DMS 273 (cell line): ENCODE measurements at regions not wholly inside any gene's neighbourhood (a gene's known extent, or its start where the extent isn't known, plus 50 kb on each side); places are given as distances from the start of the nearest gene placed in this dataset.
"Not testable (repeated sequence)": the region's sequence is repeated elsewhere in the genome, so short reads cannot be mapped to it uniquely, and the experiment has no call there.

ENCODE experiments used
- DNase-seq: peaks from one replicate; lab custom pipeline; 2025; ENCODE audit not compliant: unreplicated experiment; lab: John Stamatoyannopoulos, UW

GRCh38 chr1:58968360-58968952 is 184.6 kb upstream of the JUN start:
- peak; percentile 76 for DNase-seq

- not testable (repeated sequence) for DNase-seq
Observed at GRCh38 chr1:58969176-58969575, 185.3 kb upstream of the JUN start.

- no peak for DNase-seq
Observed at GRCh38 chr1:58971629-58972140, 187.8 kb upstream of the JUN start.

- DNase-seq = peak; percentile 10
Observed at GRCh38 chr1:58975888-58976287, 192.0 kb upstream of the JUN start.

- DNase-seq = no peak
Observed at GRCh38 chr1:58976294-58976693, 192.4 kb upstream of the JUN start.

GRCh38 chr1:58977598-58977997 is 193.8 kb upstream of the JUN start:
- no peak for DNase-seq

- DNase-seq = no peak
Observed at GRCh38 chr1:58978096-58978495, 194.2 kb upstream of the JUN start.

- DNase-seq = no peak
Observed at GRCh38 chr1:58979086-58979485, 195.2 kb upstream of the JUN start.

GRCh38 chr1:58979677-58980076 is 195.8 kb upstream of the JUN start:
- DNase-seq = no peak

GRCh38 chr1:58981392-58981791 is 197.5 kb upstream of the JUN start:
- DNase-seq = no peak

- DNase-seq = peak; percentile 31
Observed at GRCh38 chr1:58982259-58982998, 198.6 kb upstream of the JUN start.

GRCh38 chr1:58983162-58983561 is 199.3 kb upstream of the JUN start:
- peak; percentile 12 for DNase-seq

GRCh38 chr1:58983633-58984245 is 199.9 kb upstream of the JUN start:
- no peak for DNase-seq

GRCh38 chr1:58986996-58987767 is 203.3 kb upstream of the JUN start:
- DNase-seq = no peak

- DNase-seq = no peak
Observed at GRCh38 chr1:58988752-58989151, 204.9 kb upstream of the JUN start.

GRCh38 chr1:58989845-58990244 is 206.0 kb upstream of the JUN start:
- no peak for DNase-seq

GRCh38 chr1:58991305-58991704 is 207.5 kb upstream of the JUN start:
- no peak for DNase-seq

- DNase-seq = no peak
Observed at GRCh38 chr1:58992643-58993042, 208.8 kb upstream of the JUN start.

GRCh38 chr1:58993403-58993802 is 209.6 kb upstream of the JUN start:
- no peak for DNase-seq

- DNase-seq = no peak
Observed at GRCh38 chr1:58994664-58995063, 210.8 kb upstream of the JUN start.

- no peak for DNase-seq
Observed at GRCh38 chr1:58996341-58997059, 212.7 kb upstream of the JUN start.
